ENCODE measurements at regions not wholly inside any gene's neighbourhood (a gene's known extent, or its start where the extent isn't known, plus 50 kb on each side); places are given as distances from the start of the nearest gene placed in this dataset.

DNA sequence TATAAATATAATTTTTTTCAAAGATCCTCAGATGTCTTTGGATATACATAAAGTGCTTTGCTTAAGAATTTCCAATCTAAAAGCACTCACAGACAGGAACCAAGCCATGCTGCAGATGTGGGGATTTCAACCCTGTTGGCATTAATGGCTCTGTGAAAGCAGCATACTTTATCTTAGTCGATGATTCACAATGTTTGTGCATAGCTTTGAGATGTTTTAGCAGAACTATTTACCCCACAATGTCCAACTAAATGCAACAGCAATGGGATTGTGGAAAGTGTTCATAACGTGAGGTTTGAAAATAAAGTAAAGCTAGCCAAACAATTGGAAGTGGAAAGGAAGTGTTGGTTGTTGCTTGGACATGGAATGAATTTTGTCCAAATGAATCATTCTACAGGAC lies 371.4 kb downstream of the SOX2 start:
- Histone ChIP-seq H3K9me3 (ENCODE audit: control extremely low read depth in 1 of 3, control insufficient read depth in 2 of 3, insufficient read depth in 1 of 3, low read length in 2 of 3) (no peaks in the 10 kb centered on the region), H3K4me3 (ENCODE audit: control extremely low read depth in 1 of 5, extremely low read depth in 1 of 5, insufficient read depth in 1 of 5, low read depth in 2 of 5, low read length in 4 of 5) (no peak overlapping the region), H3K27ac (ENCODE audit: low read length in 2 of 2) (no peak overlapping the region), H3K36me3 (replicated peaks in 1 of 2; ENCODE audit: control extremely low read depth in 1 of 2, control insufficient read depth in 1 of 2, extremely low read depth in 1 of 2, insufficient read depth in 2 of 2, low read length in 1 of 2) (no peaks in the 10 kb centered on the region), H3K9ac (ENCODE audit: low read length) (no peak overlapping the region), H3K27me3 (replicated peaks in 1 of 4; ENCODE audit: control extremely low read depth in 1 of 4, control insufficient read depth in 3 of 4, insufficient read depth in 4 of 4, low read length in 3 of 4) (no peaks in the 10 kb centered on the region), H3K4me1 (ENCODE audit: control insufficient read depth in 2 of 2, insufficient read depth in 2 of 2, low read length in 2 of 2) (no peaks in the 10 kb centered on the region), H4K20me1 (ENCODE audit: control insufficient read depth, insufficient read depth, low read length, poor library complexity, severe bottlenecking) (no peaks in the 10 kb centered on the region), H3K79me2 (ENCODE audit: control insufficient read depth, insufficient read depth, low read length) (no peaks in the 10 kb centered on the region), H3K4me2 (replicated peaks; ENCODE audit: low read depth, low read length, poor library complexity, severe bottlenecking) (no peak overlapping the region), H2AFZ (ENCODE audit: insufficient read depth, low read depth, low read length, poor library complexity, severe bottlenecking) (no peak overlapping the region)
- intact Hi-C loops (cut with micrococcal nuclease), result no loop called here
- no peak for ATAC-seq (ENCODE audit: low read depth)
- Mint-ChIP-seq H3K27me3 (peaks cover 9% of the 10 kb centered on the region), H3K9me3 (ENCODE audit: insufficient read depth) (no peaks in the 10 kb centered on the region), H3K4me3 (no peak overlapping the region), H3K27ac (no peak overlapping the region), H3K4me1 (no peaks in the 10 kb centered on the region)
- no peak for DNase-seq
- CTCF ChIA-PET, result no interaction called here
- no peak for TF ChIP-seq EZH2 (IDR thresholded peaks at IDR 0.05; ENCODE audit: borderline replicate concordance, insufficient read depth, low read depth, low read length, poor library complexity, severe bottlenecking)
- TF ChIP-seq, protein P1, sequence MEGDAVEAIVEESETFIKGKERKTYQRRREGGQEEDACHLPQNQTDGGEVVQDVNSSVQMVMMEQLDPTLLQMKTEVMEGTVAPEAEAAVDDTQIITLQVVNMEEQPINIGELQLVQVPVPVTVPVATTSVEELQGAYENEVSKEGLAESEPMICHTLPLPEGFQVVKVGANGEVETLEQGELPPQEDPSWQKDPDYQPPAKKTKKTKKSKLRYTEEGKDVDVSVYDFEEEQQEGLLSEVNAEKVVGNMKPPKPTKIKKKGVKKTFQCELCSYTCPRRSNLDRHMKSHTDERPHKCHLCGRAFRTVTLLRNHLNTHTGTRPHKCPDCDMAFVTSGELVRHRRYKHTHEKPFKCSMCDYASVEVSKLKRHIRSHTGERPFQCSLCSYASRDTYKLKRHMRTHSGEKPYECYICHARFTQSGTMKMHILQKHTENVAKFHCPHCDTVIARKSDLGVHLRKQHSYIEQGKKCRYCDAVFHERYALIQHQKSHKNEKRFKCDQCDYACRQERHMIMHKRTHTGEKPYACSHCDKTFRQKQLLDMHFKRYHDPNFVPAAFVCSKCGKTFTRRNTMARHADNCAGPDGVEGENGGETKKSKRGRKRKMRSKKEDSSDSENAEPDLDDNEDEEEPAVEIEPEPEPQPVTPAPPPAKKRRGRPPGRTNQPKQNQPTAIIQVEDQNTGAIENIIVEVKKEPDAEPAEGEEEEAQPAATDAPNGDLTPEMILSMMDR (IDR thresholded peaks at IDR 0.05), result no peak
- POLR2A ChIA-PET, result no interaction called here
- 80% methylated on average over 1 of the region's 2 CpGs for WGBS (ENCODE audit: insufficient coverage)

GRCh38 chr3:182092662-182093262 lies 381.0 kb downstream of the SOX2 start:
- peaks cover 7% of the 10 kb centered on the region for H3K9me3 Mint-ChIP-seq (ENCODE audit: insufficient read depth)
- DNase-seq (no peak), ATAC-seq (ENCODE audit: low read depth) (no peak)
- Histone ChIP-seq H3K79me2 (ENCODE audit: control insufficient read depth, insufficient read depth, low read length) (no peaks in the 10 kb centered on the region), H2AFZ (ENCODE audit: insufficient read depth, low read depth, low read length, poor library complexity, severe bottlenecking) (no peak overlapping the region), H3K27ac (ENCODE audit: low read length in 2 of 2) (no peak overlapping the region), H3K27me3 (replicated peaks in 1 of 4; ENCODE audit: control extremely low read depth in 1 of 4, control insufficient read depth in 3 of 4, insufficient read depth in 4 of 4, low read length in 3 of 4) (no peaks in the 10 kb centered on the region), H3K9me3 (ENCODE audit: control extremely low read depth in 1 of 3, control insufficient read depth in 2 of 3, insufficient read depth in 1 of 3, low read length in 2 of 3) (peaks cover 0 to 3% (median 0%) of the 10 kb centered on the region in 3 donors), H3K4me3 (ENCODE audit: control extremely low read depth in 1 of 5, extremely low read depth in 1 of 5, insufficient read depth in 1 of 5, low read depth in 2 of 5, low read length in 4 of 5) (no peak overlapping the region), H3K4me1 (ENCODE audit: control insufficient read depth in 2 of 2, insufficient read depth in 2 of 2, low read length in 2 of 2) (no peaks in the 10 kb centered on the region), H4K20me1 (ENCODE audit: control insufficient read depth, insufficient read depth, low read length, poor library complexity, severe bottlenecking) (no peaks in the 10 kb centered on the region), H3K4me2 (replicated peaks; ENCODE audit: low read depth, low read length, poor library complexity, severe bottlenecking) (no peak overlapping the region), H3K36me3 (replicated peaks in 1 of 2; ENCODE audit: control extremely low read depth in 1 of 2, control insufficient read depth in 1 of 2, extremely low read depth in 1 of 2, insufficient read depth in 2 of 2, low read length in 1 of 2) (no peaks in the 10 kb centered on the region), H3K9ac (ENCODE audit: low read length) (no peak overlapping the region)
- intact Hi-C loops (cut with micrococcal nuclease), result no loop called here
- no peak overlapping the region for H3K4me3 Mint-ChIP-seq
- no peak overlapping the region for H3K27ac Mint-ChIP-seq
- TF ChIP-seq EZH2 (IDR thresholded peaks at IDR 0.05; ENCODE audit: borderline replicate concordance, insufficient read depth, low read depth, low read length, poor library complexity, severe bottlenecking), result no peak
- TF ChIP-seq, protein P1 (IDR thresholded peaks at IDR 0.05), result no peak
- no peaks in the 10 kb centered on the region for H3K27me3 Mint-ChIP-seq
- WGBS (ENCODE audit: insufficient coverage), result 4% methylated on average over 3 of the region's 6 CpGs
- H3K4me1 Mint-ChIP-seq, result no peaks in the 10 kb centered on the region
- CTCF ChIA-PET, result no interaction called here
- POLR2A ChIA-PET, result no interaction called here
